IMR-90 (cell line): ENCODE measurements at regions not wholly inside any gene's neighbourhood (a gene's known extent, or its start where the extent isn't known, plus 50 kb on each side); places are given as distances from the start of the nearest gene placed in this dataset.

Experiments used
- ATAC-seq: fragments of 200-7000 bp; cut with Tn5 transposase; 2 replicates; pipeline ENCODE4 v1.9.1; 2020; ENCODE audit warnings: low read depth, mild to moderate bottlenecking, moderate library complexity
- BruUV-seq: library from RNA; stranded (reverse); fragments of 400-500 nt; replicated peaks from 2 replicates; lab custom pipeline; 2021; lab: Mats Ljungman, UMichigan
- CTCF ChIA-PET: fragments of 300-600 bp; formaldehyde crosslinking; extraction: SDS; loops from one replicate; lab custom pipeline; 2021; ENCODE audit warnings: antibody characterized with exemption; lab: Yijun Ruan, JAX
- POLR2A ChIA-PET: fragments of 300-600 bp; sonication (Branson Sonifier 250); formaldehyde crosslinking; loops from one replicate; lab custom pipeline; 2022; ENCODE audit warnings: antibody characterized with exemption; ENCODE audit not compliant: unreplicated experiment; lab: Charles Lee
- DNase-seq: peaks from one replicate; pipeline ENCODE4 v3.0.0; 2013
- H2AFZ ChIP-seq: replicated peaks from 2 replicates; pipeline ENCODE3; 2013; ENCODE audit warnings: low read length, mild to moderate bottlenecking; ENCODE audit not compliant: poor library complexity
- H2AK5ac ChIP-seq: 2 replicates; pipeline ENCODE4 v1.6.1; 2013; ENCODE audit warnings: low read depth, low read length, inconsistent platforms
- H2AK9ac ChIP-seq: replicated peaks from 2 replicates; pipeline ENCODE3; 2013; ENCODE audit warnings: mild to moderate bottlenecking, low read depth, low read length, moderate library complexity; ENCODE audit not compliant: poor library complexity
- H2BK120ac ChIP-seq: 2 replicates; pipeline ENCODE4 v1.6.1; 2013; ENCODE audit warnings: low read depth, low read length, inconsistent platforms
- H2BK15ac ChIP-seq: 3 replicates; pipeline ENCODE4 v1.6.1; 2013; ENCODE audit warnings: low read depth, low read length, inconsistent platforms
- H2BK20ac ChIP-seq: 2 replicates; pipeline ENCODE4 v1.6.1; 2013; ENCODE audit warnings: low read depth, mild to moderate bottlenecking, inconsistent platforms, low read length, moderate library complexity
- H2BK5ac ChIP-seq: 2 replicates; pipeline ENCODE4 v1.6.1; 2013; ENCODE audit warnings: mild to moderate bottlenecking, low read depth, low read length, inconsistent platforms; ENCODE audit not compliant: poor library complexity, severe bottlenecking
- H3K14ac ChIP-seq: replicated peaks from 2 replicates; pipeline ENCODE4 v1.6.1; 2013; ENCODE audit warnings: low read depth, low read length, inconsistent platforms
- H3K18ac ChIP-seq: 2 replicates; pipeline ENCODE4 v1.6.1; 2013; ENCODE audit warnings: low read depth, low read length, control low read depth
- H3K23ac ChIP-seq: 2 replicates; pipeline ENCODE4 v1.6.1; 2013; ENCODE audit warnings: low read depth, low read length, inconsistent platforms
- H3K27ac ChIP-seq: 2 replicates; pipeline ENCODE4 v1.5.1; 2013; ENCODE audit warnings: mild to moderate bottlenecking, control low read depth, low read length; ENCODE audit not compliant: insufficient read depth
- H3K27me3 ChIP-seq: 2 replicates; pipeline ENCODE4 v1.6.1; 2013; ENCODE audit warnings: low read length; ENCODE audit not compliant: control insufficient read depth, insufficient read depth
- H3K36me3 ChIP-seq: 2 replicates; pipeline ENCODE4 v1.6.1; 2013; ENCODE audit warnings: low read length, mixed read lengths; ENCODE audit not compliant: control insufficient read depth, insufficient read depth
- H3K4ac ChIP-seq: 2 replicates; pipeline ENCODE4 v1.6.1; 2013; ENCODE audit warnings: low read depth, low read length, inconsistent platforms
- H3K4me1 ChIP-seq: 2 replicates; pipeline ENCODE4 v1.6.1; 2013; ENCODE audit warnings: low read length, mixed read lengths; ENCODE audit not compliant: control insufficient read depth, insufficient read depth
- H3K4me2 ChIP-seq: 2 replicates; pipeline ENCODE4 v1.6.1; 2013; ENCODE audit warnings: low read depth, mild to moderate bottlenecking, control low read depth, low read length, moderate library complexity
- H3K4me3 ChIP-seq: 2 replicates; pipeline ENCODE4 v1.5.1; 2013; ENCODE audit warnings: low read depth, mild to moderate bottlenecking, control low read depth, low read length, moderate library complexity; ENCODE audit not compliant: insufficient read depth
- H3K56ac ChIP-seq: 2 replicates; pipeline ENCODE4 v1.6.1; 2013; ENCODE audit warnings: low read length, inconsistent platforms; ENCODE audit not compliant: insufficient read depth; ENCODE audit errors: extremely low read depth
- H3K79me1 ChIP-seq, 2 experiments: 2 replicates each; pipeline ENCODE4 v1.6.1; 2013; ENCODE audit warnings: low read length in 2 of 2, inconsistent platforms in 1 of 2, low read depth in 1 of 2
- H3K9ac ChIP-seq: 2 replicates; pipeline ENCODE4 v1.6.1; 2013; ENCODE audit warnings: low read depth, low read length, control low read depth
- H3K9me1 ChIP-seq: 2 replicates; pipeline ENCODE4 v1.6.1; 2013; ENCODE audit warnings: low read length, inconsistent platforms; ENCODE audit not compliant: insufficient read depth
- H3K9me3 ChIP-seq: 2 replicates; pipeline ENCODE4 v1.6.1; 2013; ENCODE audit warnings: low read length; ENCODE audit not compliant: control insufficient read depth, insufficient read depth
- H4K20me1 ChIP-seq: 2 replicates; pipeline ENCODE4 v1.6.1; 2013; ENCODE audit warnings: low read length, inconsistent platforms; ENCODE audit not compliant: insufficient read depth
- H4K5ac ChIP-seq: 2 replicates; pipeline ENCODE4 v1.6.1; 2013; ENCODE audit warnings: mild to moderate bottlenecking, low read depth, low read length, control low read depth
- H4K8ac ChIP-seq, 2 experiments: 2 replicates each; pipeline ENCODE4 v1.6.1; 2013; ENCODE audit warnings: low read depth in 2 of 2, low read length in 2 of 2, control low read depth in 1 of 2, inconsistent platforms in 1 of 2
- H4K91ac ChIP-seq: 2 replicates; pipeline ENCODE4 v1.6.1; 2013; ENCODE audit warnings: low read depth, low read length, inconsistent platforms; ENCODE audit not compliant: insufficient read depth
- CHD1 ChIP-seq: IDR thresholded peaks from 2 replicates; pipeline ENCODE4 v1.6.1; 2012; ENCODE audit warnings: low read depth, low read length, improper control_type of control experiment
- MAZ ChIP-seq: IDR thresholded peaks from 2 replicates; pipeline ENCODE4 v1.6.1; 2012; ENCODE audit warnings: low read depth, mild to moderate bottlenecking, low read length, improper control_type of control experiment, moderate library complexity, borderline replicate concordance
- RAD21 ChIP-seq: IDR thresholded peaks from 2 replicates; pipeline ENCODE4 v1.6.1; 2012; ENCODE audit warnings: low read length, improper control_type of control experiment
- SMC3 ChIP-seq: fragments of 150-350 bp; IDR thresholded peaks from 2 replicates; pipeline ENCODE4 v1.6.1; 2016; ENCODE audit warnings: low read depth, mild to moderate bottlenecking, antibody characterized with exemption, low read length, moderate library complexity
- whole genome bisulfite sequencing, 2 experiments: methylation state at CpG; one replicate each; pipeline versions ENCODE4 v1.1.5 to v1.1.7; 2013; ENCODE audit warnings: missing lambda C conversion rate in 2 of 2; ENCODE audit not compliant: insufficient read length in 1 of 2; ENCODE audit errors: extremely low coverage in 2 of 2; 5-methylcytosine and 5-hydroxymethylcytosine counted together
- dilution Hi-C: fragments of 300-500 bp; cut with HindIII; formaldehyde crosslinking; loops from one replicate; pipeline ENCODE4 v1.14.3; 2018; ENCODE audit warnings: low sequenced_read_pairs; ENCODE audit not compliant: unreplicated experiment
- in situ Hi-C: fragments of 300-500 bp; cut with MboI; formaldehyde crosslinking; loops from 3 replicates; pipeline ENCODE4 v1.14.3; 2019; ENCODE audit warnings: low sequenced_read_pairs, inconsistent platforms, mixed read lengths
- intact Hi-C: fragments of 100-400 bp; cut with micrococcal nuclease; formaldehyde crosslinking; loops from 2 replicates; pipeline ENCODE4 v1.10.0; 2022
- TF ChIP-seq, protein P1 (sequence below): conservative IDR thresholded peaks from 2 replicates; pipeline ENCODE4 v1.5.1; 2012; ENCODE audit warnings: mild to moderate bottlenecking, low read depth, low read length, improper control_type of control experiment

DNA sequence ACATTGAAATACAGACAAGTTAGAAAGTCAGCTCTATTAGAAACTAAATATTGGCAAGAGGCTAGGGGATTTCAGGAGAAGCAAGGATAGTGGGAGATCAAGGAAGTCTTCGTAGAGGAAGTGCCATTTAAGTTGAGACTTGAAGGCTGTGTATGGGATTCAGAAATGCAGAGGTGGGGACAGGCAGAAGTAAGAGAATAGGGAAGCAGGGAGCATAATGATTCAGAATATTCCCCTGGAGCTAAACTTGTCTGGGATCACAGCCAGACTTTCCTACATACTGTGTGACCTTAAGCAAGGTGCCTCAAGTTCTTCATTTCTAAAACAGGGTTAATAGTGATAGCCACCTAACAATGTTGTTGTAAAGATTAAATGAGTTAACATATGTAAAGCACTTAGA, 108.8 kb downstream of the DDIT4L start:
- CTCF ChIA-PET = no interaction called here
- H3K4me2 ChIP-seq = no peak overlapping the region
- in situ Hi-C loops = no loop called here

More for the DNA sequence above, 108.8 kb downstream of the DDIT4L start:
- POLR2A ChIA-PET = no interaction called here
- Histone ChIP-seq H3K18ac (no peak overlapping the region), H2BK15ac (no peak overlapping the region), H3K9me3 (no peaks in the 10 kb centered on the region), H4K5ac (no peak overlapping the region), H2AFZ (no peak overlapping the region), H3K79me1 (no peaks in the 10 kb centered on the region), H3K27me3 (no peaks in the 10 kb centered on the region; the same call in 1 of the 2 replicates), H2AK9ac (no peak overlapping the region), H2BK20ac (no peak overlapping the region), H3K4me3 (no peak overlapping the region), H3K9ac (no peak overlapping the region), H3K9me1 (no peaks in the 10 kb centered on the region), H2AK5ac (no peak overlapping the region), H4K8ac (no peak overlapping the region), H3K14ac (no peak overlapping the region), H4K20me1 (no peaks in the 10 kb centered on the region), H2BK5ac (no peak overlapping the region), H3K36me3 (no peaks in the 10 kb centered on the region), H3K27ac (no peak overlapping the region), H3K4ac (no peak overlapping the region), H4K91ac (no peak overlapping the region), H2BK120ac (no peak overlapping the region), H3K56ac (no peak overlapping the region), H3K4me1 (no peaks in the 10 kb centered on the region), H3K23ac (no peak overlapping the region)
- DNase-seq = no peak
- WGBS, 2 experiments = 20% methylated on average over 1 of the region's 1 CpG; no CpG with 5 or more reads in 1 of the 2 experiments
- intact Hi-C loops (no loop called here), dilution Hi-C loops (no loop called here)
- BruUV-seq = no TSS peak
- TF ChIP-seq RAD21 (no peak), SMC3 (no peak), CHD1 (no peak), MAZ (no peak)
- TF ChIP-seq, protein P1, sequence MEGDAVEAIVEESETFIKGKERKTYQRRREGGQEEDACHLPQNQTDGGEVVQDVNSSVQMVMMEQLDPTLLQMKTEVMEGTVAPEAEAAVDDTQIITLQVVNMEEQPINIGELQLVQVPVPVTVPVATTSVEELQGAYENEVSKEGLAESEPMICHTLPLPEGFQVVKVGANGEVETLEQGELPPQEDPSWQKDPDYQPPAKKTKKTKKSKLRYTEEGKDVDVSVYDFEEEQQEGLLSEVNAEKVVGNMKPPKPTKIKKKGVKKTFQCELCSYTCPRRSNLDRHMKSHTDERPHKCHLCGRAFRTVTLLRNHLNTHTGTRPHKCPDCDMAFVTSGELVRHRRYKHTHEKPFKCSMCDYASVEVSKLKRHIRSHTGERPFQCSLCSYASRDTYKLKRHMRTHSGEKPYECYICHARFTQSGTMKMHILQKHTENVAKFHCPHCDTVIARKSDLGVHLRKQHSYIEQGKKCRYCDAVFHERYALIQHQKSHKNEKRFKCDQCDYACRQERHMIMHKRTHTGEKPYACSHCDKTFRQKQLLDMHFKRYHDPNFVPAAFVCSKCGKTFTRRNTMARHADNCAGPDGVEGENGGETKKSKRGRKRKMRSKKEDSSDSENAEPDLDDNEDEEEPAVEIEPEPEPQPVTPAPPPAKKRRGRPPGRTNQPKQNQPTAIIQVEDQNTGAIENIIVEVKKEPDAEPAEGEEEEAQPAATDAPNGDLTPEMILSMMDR = no peak
- no peak; the same call in 1 of the 2 replicates for ATAC-seq
